ENCODE measurements at regions not wholly inside any gene's neighbourhood (a gene's known extent, or its start where the extent isn't known, plus 50 kb on each side); places are given as distances from the start of the nearest gene placed in this dataset. TPM values are rescaled to one million over a fixed set of nuclear protein-coding genes. Genes with fewer than 3 reads are reported as not detected.
"Not testable (repeated sequence)": the region's sequence is repeated elsewhere in the genome, so short reads cannot be mapped to it uniquely, and the experiment has no call there.

DNA sequence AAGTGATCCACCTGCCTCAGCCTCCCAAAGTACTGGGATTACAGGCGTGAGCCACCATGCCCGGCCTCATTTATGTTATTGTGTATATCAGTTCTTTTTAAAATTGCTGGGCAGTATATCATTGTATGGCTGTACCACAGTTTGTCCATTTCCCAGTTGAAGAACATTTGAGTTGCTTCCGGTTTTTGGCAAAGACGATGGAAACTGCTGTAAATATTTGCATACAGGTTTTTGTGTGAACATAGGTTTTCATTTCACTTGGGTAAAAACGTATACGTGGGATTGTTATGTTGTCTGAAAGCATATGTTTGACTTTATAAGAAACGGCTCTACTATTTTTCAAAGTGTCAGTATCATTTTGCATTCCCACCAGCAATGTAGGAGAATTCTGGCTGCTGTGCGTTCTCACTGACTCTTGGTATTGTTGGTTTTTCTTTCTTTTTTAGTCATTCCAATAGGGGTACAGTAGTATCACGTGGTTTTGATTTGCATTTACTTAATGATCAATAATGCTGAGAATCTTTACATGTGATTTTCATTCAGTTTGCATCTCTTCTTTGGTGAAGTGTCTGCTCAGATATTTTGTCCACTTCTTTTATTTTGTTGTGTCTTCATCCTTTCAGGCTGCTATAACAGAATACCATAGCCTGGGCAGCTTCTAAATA is 63.2 kb upstream of the GOT2 start:
- DNase-seq (ENCODE audit: low read depth), result no peak
- H3K4me3 ChIP-seq (ENCODE audit: low read depth, low read length), result no peak overlapping the region
- TF ChIP-seq, protein P1, sequence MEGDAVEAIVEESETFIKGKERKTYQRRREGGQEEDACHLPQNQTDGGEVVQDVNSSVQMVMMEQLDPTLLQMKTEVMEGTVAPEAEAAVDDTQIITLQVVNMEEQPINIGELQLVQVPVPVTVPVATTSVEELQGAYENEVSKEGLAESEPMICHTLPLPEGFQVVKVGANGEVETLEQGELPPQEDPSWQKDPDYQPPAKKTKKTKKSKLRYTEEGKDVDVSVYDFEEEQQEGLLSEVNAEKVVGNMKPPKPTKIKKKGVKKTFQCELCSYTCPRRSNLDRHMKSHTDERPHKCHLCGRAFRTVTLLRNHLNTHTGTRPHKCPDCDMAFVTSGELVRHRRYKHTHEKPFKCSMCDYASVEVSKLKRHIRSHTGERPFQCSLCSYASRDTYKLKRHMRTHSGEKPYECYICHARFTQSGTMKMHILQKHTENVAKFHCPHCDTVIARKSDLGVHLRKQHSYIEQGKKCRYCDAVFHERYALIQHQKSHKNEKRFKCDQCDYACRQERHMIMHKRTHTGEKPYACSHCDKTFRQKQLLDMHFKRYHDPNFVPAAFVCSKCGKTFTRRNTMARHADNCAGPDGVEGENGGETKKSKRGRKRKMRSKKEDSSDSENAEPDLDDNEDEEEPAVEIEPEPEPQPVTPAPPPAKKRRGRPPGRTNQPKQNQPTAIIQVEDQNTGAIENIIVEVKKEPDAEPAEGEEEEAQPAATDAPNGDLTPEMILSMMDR (IDR thresholded peaks at IDR 0.05; ENCODE audit: insufficient read depth, low read depth, low read length), result no peak

GRCh38 chr16:58793366-58793765 is 59.2 kb upstream of the GOT2 start:
- DNase-seq (ENCODE audit: low read depth), result no peak
- TF ChIP-seq, protein P1 (IDR thresholded peaks at IDR 0.05; ENCODE audit: insufficient read depth, low read depth, low read length), result no peak
- no peak overlapping the region for H3K4me3 ChIP-seq (ENCODE audit: low read depth, low read length)

- DNase-seq (ENCODE audit: low read depth), result no peak
- H3K4me3 ChIP-seq (ENCODE audit: low read depth, low read length), result no peak overlapping the region
- TF ChIP-seq, protein P1 (IDR thresholded peaks at IDR 0.05; ENCODE audit: insufficient read depth, low read depth, low read length), result no peak
Measured at GRCh38 chr16:58792188-58792587, 58.1 kb upstream of the GOT2 start.

DNA sequence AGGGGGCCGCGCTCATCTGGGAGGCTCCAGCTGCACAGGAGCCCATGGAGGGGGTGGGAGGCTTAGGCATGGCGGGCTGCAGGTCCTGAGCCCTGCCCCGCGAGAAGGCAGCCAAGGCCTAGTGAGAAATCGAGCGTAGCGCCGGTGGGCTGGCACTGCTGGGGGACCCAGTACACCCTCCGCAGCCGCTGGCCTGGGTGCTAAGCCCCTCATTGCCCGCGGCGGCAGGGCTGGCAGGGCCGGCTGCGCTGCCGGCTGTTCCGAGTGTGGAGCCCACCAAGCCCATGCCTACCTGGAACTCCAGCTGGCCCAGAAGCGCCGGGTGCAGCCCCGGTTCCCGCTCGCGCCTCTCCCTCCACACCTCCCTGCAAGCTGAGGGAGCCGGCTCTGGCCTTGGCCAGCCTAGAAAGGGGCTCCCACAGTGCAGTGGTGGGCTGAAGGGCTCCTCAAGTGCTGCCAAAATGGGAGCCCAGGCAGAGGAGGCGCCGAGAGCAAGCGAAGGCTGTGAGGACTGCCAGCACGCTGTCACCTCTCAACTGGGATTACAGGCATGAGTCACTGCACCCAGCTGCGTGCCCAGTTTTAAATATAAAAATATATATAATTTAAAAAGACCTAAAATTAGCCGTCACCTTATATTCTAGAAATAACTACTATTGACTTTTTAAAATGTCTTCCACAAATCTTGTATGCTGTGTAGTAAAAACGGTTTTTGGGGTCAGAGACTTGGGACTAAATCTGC is 56.9 kb upstream of the GOT2 start:
- not testable (repeated sequence) for H3K4me3 ChIP-seq (ENCODE audit: low read depth, low read length); DNase-seq (ENCODE audit: low read depth)

DNA sequence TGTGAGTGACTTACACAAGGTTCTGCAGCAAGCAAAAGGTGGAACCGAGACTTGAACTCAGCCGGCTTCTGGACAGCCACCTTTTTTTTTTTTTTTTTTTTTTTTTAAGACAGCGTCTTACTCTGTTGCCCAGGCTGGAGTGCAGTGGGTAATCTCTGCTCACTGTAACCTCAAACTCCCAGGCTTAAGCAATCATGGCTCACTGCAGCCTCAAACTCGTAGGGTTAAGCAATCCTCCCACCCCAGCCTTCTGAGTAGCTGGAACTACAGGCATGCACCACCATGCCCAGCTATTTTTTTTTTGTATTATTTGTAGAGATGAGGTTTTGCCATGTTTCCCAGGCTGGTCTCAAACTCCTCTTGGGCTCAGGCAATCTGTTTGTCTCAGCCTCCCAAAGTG is 55.2 kb upstream of the GOT2 start:
- no peak overlapping the region for H3K4me3 ChIP-seq (ENCODE audit: low read depth, low read length)
- TF ChIP-seq, protein P1 (IDR thresholded peaks at IDR 0.05; ENCODE audit: insufficient read depth, low read depth, low read length), result no peak
- no peak for DNase-seq (ENCODE audit: low read depth)

Small RNA genes in the stretch of these regions (small RNA-seq; reads per million reads assigned to genes)
- not detected for gene AC018554.2
- gene AC092121.1, result not detected
- gene RF00017, result not detected
- not detected for gene RNU4-58P
- not detected for gene RPS27P27

All from fibroblast of villous mesenchyme (primary cell).